PC-9 (cell line): ENCODE measurements at regions not wholly inside any gene's neighbourhood (a gene's known extent, or its start where the extent isn't known, plus 50 kb on each side); places are given as distances from the start of the nearest gene placed in this dataset.

Source experiments
- BruUV-seq: library from RNA; stranded (reverse); fragments of 400-500 nt; replicated peaks from 2 replicates; lab custom pipeline; 2021; lab: Mats Ljungman, UMichigan
- CTCF ChIA-PET: fragments of 300-600 bp; sonication (Branson Sonifier 250); formaldehyde crosslinking; loops from one replicate; lab custom pipeline; 2022; ENCODE audit warnings: antibody characterized with exemption; lab: Charles Lee
- POLR2A ChIA-PET: fragments of 300-600 bp; sonication (Branson Sonifier 250); formaldehyde crosslinking; loops from one replicate; lab custom pipeline; 2022; ENCODE audit warnings: antibody characterized with exemption; ENCODE audit not compliant: unreplicated experiment; lab: Charles Lee
- DNase-seq, 2 experiments: peaks; one replicate each; pipeline versions ENCODE4 v3.0.0 to v3.0.0-alpha.2; 2015 to 2022; ENCODE audit warnings: mixed read lengths in 1 of 2
- H2AFZ ChIP-seq: fragments of 200-600 bp; sonication (generic); 2 replicates; pipeline ENCODE4 v1.8.1; 2017; ENCODE audit warnings: antibody characterized with exemption
- H3F3A ChIP-seq: fragments of 200-600 bp; sonication (generic); 2 replicates; pipeline ENCODE4 v1.8.1; 2017; ENCODE audit warnings: antibody characterized with exemption, mild to moderate bottlenecking, low read depth; ENCODE audit not compliant: insufficient read depth
- H3K27ac ChIP-seq: fragments of 200-600 bp; sonication (generic); 2 replicates; pipeline ENCODE4 v1.6.1; 2016; ENCODE audit warnings: mixed run types
- H3K27me3 ChIP-seq: fragments of 200-600 bp; sonication (generic); 2 replicates; pipeline ENCODE4 v1.6.1; 2016; ENCODE audit warnings: low read depth, mixed run types; ENCODE audit not compliant: insufficient read depth
- H3K36me3 ChIP-seq: fragments of 200-600 bp; sonication (generic); 2 replicates; pipeline ENCODE4 v1.6.1; 2016; ENCODE audit warnings: low read depth, mixed run types
- H3K4me1 ChIP-seq: fragments of 200-600 bp; sonication (generic); replicated peaks from 2 replicates; pipeline ENCODE4 v1.6.1; 2016; ENCODE audit warnings: mixed run types; ENCODE audit not compliant: insufficient read depth
- H3K4me2 ChIP-seq: fragments of 200-600 bp; sonication (generic); 2 replicates; pipeline ENCODE4 v1.6.1; 2017; ENCODE audit warnings: mixed run types
- H3K4me3 ChIP-seq: fragments of 200-600 bp; sonication (generic); 2 replicates; pipeline ENCODE4 v1.6.1; 2016; ENCODE audit warnings: mixed run types
- H3K79me2 ChIP-seq: fragments of 200-600 bp; sonication (generic); 2 replicates; pipeline ENCODE4 v1.6.1; 2017; ENCODE audit warnings: low read depth, mixed run types
- H3K9me2 ChIP-seq: fragments of 200-600 bp; sonication (generic); 2 replicates; pipeline ENCODE4 v1.8.1; 2017; ENCODE audit warnings: mild to moderate bottlenecking; ENCODE audit not compliant: insufficient read depth
- H3K9me3 ChIP-seq: fragments of 200-600 bp; sonication (generic); 2 replicates; pipeline ENCODE4 v1.8.1; 2016; ENCODE audit warnings: low read depth; ENCODE audit not compliant: insufficient read depth
- H4K20me1 ChIP-seq: fragments of 200-600 bp; sonication (generic); 2 replicates; pipeline ENCODE4 v1.8.1; 2017; ENCODE audit not compliant: insufficient read depth
- CTCF ChIP-seq: fragments of 200-600 bp; sonication (generic); conservative IDR thresholded peaks from 2 replicates; pipeline ENCODE4 v1.6.1; 2017; ENCODE audit warnings: mixed run types, antibody characterized with exemption, mild to moderate bottlenecking, moderate library complexity
- EZH2 ChIP-seq: fragments of 200-600 bp; sonication (generic); IDR thresholded peaks from 2 replicates; pipeline ENCODE4 v1.8.0; 2017; ENCODE audit warnings: antibody characterized with exemption, low read depth
- intact Hi-C: fragments of 100-400 bp; cut with micrococcal nuclease; formaldehyde crosslinking; loops from one replicate; pipeline ENCODE4 v1.10.0; 2022; ENCODE audit not compliant: unreplicated experiment

GRCh38 chr21:28614791-28615190 is 377.9 kb downstream of the LTN1 start:
- Histone ChIP-seq H3K9me2 (no peaks in the 10 kb centered on the region), H3K27me3 (no peaks in the 10 kb centered on the region), H4K20me1 (no peaks in the 10 kb centered on the region), H3K4me3 (no peak overlapping the region), H3K79me2 (no peaks in the 10 kb centered on the region), H3K27ac (no peak overlapping the region), H3K4me1 (no peaks in the 10 kb centered on the region), H3F3A (no peaks in the 10 kb centered on the region), H3K36me3 (no peaks in the 10 kb centered on the region), H2AFZ (no peak overlapping the region), H3K9me3 (no peaks in the 10 kb centered on the region), H3K4me2 (no peak overlapping the region)
- DNase-seq = no peak
- BruUV-seq = no TSS peak
- intact Hi-C loops = no loop called here
- POLR2A ChIA-PET = no interaction called here
- no peak for TF ChIP-seq CTCF
- no peak for TF ChIP-seq EZH2
- CTCF ChIA-PET = no interaction called here

- H3K9me3 ChIP-seq = no peaks in the 10 kb centered on the region
- H3K27me3 ChIP-seq = no peaks in the 10 kb centered on the region
- no peak for TF ChIP-seq CTCF
- no peaks in the 10 kb centered on the region for H4K20me1 ChIP-seq
- DNase-seq = no peak
- intact Hi-C loops = no loop called here
- no peak overlapping the region for H2AFZ ChIP-seq
- BruUV-seq = no TSS peak
- no peak overlapping the region for H3K4me3 ChIP-seq
- H3F3A ChIP-seq = no peaks in the 10 kb centered on the region
- no peaks in the 10 kb centered on the region for H3K36me3 ChIP-seq
- no peak overlapping the region for H3K4me2 ChIP-seq
- no peaks in the 10 kb centered on the region for H3K9me2 ChIP-seq
- POLR2A ChIA-PET = no interaction called here
- H3K27ac ChIP-seq = no peak overlapping the region
- H3K79me2 ChIP-seq = no peaks in the 10 kb centered on the region
- no peaks in the 10 kb centered on the region for H3K4me1 ChIP-seq
- CTCF ChIA-PET = no interaction called here
Observed at GRCh38 chr21:28608646-28609045, 384.0 kb downstream of the LTN1 start.

GRCh38 chr21:28607545-28607944 is 385.1 kb downstream of the LTN1 start:
- no peaks in the 10 kb centered on the region for H3F3A ChIP-seq
- no peak overlapping the region for H3K4me2 ChIP-seq
- no peaks in the 10 kb centered on the region for H3K4me1 ChIP-seq
- ChIA-PET CTCF (no interaction called here), POLR2A (no interaction called here)
- no peak overlapping the region for H2AFZ ChIP-seq
- TF ChIP-seq EZH2 (no peak), CTCF (no peak)
- H3K36me3 ChIP-seq = no peaks in the 10 kb centered on the region
- no peaks in the 10 kb centered on the region for H3K27me3 ChIP-seq
- no peak overlapping the region for H3K4me3 ChIP-seq
- H3K79me2 ChIP-seq = no peaks in the 10 kb centered on the region
- no peaks in the 10 kb centered on the region for H3K9me3 ChIP-seq
- DNase-seq = no peak
- no peaks in the 10 kb centered on the region for H3K9me2 ChIP-seq
- H3K27ac ChIP-seq = no peak overlapping the region
- no TSS peak for BruUV-seq
- intact Hi-C loops = no loop called here
- H4K20me1 ChIP-seq = no peaks in the 10 kb centered on the region
